OCI-LY1 (cell line): ENCODE measurements at regions not wholly inside any gene's neighbourhood (a gene's known extent, or its start where the extent isn't known, plus 50 kb on each side); places are given as distances from the start of the nearest gene placed in this dataset.

Experiments
- H2AFZ ChIP-seq: fragments of 200-600 bp; sonication (generic), shearing (Covaris generic); 2 replicates; pipeline ENCODE4 v1.6.0; 2014; ENCODE audit warnings: antibody characterized with exemption, mild to moderate bottlenecking, low read length
- H3F3A ChIP-seq: fragments of 200-600 bp; sonication (generic), shearing (Covaris generic); 2 replicates; pipeline ENCODE4 v1.6.0; 2014; ENCODE audit warnings: mild to moderate bottlenecking, antibody characterized with exemption, low read length, moderate library complexity; ENCODE audit not compliant: insufficient read depth
- H3K27ac ChIP-seq: fragments of 200-600 bp; sonication (generic); 2 replicates; pipeline ENCODE4 v1.5.1; 2014; ENCODE audit warnings: low read length, mixed run types, mild to moderate bottlenecking, low read depth; ENCODE audit not compliant: poor library complexity, severe bottlenecking
- H3K27me3 ChIP-seq: fragments of 200-600 bp; sonication (generic); 2 replicates; pipeline ENCODE4 v1.6.0; 2014; ENCODE audit warnings: antibody characterized with exemption, mild to moderate bottlenecking, low read length, moderate library complexity; ENCODE audit not compliant: insufficient read depth
- H3K36me3 ChIP-seq: fragments of 200-600 bp; sonication (generic); 2 replicates; pipeline ENCODE4 v1.6.1; 2014; ENCODE audit warnings: mild to moderate bottlenecking, antibody characterized with exemption, low read length, moderate library complexity, mixed read lengths; ENCODE audit not compliant: insufficient read depth
- H3K4me1 ChIP-seq: fragments of 200-600 bp; sonication (generic); 2 replicates; pipeline ENCODE4 v1.5.1; 2014; ENCODE audit warnings: mild to moderate bottlenecking, low read length, moderate library complexity; ENCODE audit not compliant: insufficient read depth, severe bottlenecking
- H3K4me2 ChIP-seq: fragments of 200-600 bp; sonication (generic), shearing (Covaris generic); 2 replicates; pipeline ENCODE4 v1.6.1; 2014; ENCODE audit warnings: low read length
- H3K4me3 ChIP-seq: fragments of 200-600 bp; sonication (generic); 2 replicates; pipeline ENCODE4 v1.5.1; 2014; ENCODE audit warnings: low read length, low read depth, mild to moderate bottlenecking, mixed read lengths; ENCODE audit not compliant: poor library complexity, severe bottlenecking
- H3K79me2 ChIP-seq: fragments of 200-600 bp; shearing (Covaris generic); 2 replicates; pipeline ENCODE4 v1.6.1; 2016; ENCODE audit warnings: mixed run types, low read length, mixed read lengths; ENCODE audit not compliant: insufficient read depth
- H3K9ac ChIP-seq: fragments of 200-600 bp; sonication (generic), shearing (Covaris generic); 2 replicates; pipeline ENCODE4 v1.6.1; 2014; ENCODE audit warnings: mild to moderate bottlenecking, low read length, mixed read lengths
- H3K9me2 ChIP-seq: fragments of 200-600 bp; sonication (generic), shearing (Covaris generic); 2 replicates; pipeline ENCODE4 v1.6.1; 2014; ENCODE audit warnings: low read depth, mild to moderate bottlenecking, low read length, mixed read lengths
- H3K9me3 ChIP-seq: fragments of 200-600 bp; shearing (Covaris generic); 2 replicates; pipeline ENCODE4 v1.6.1; 2014; ENCODE audit warnings: low read length, mixed read lengths
- H4K20me1 ChIP-seq: fragments of 200-600 bp; sonication (generic), shearing (Covaris generic); 2 replicates; pipeline ENCODE4 v1.6.0; 2016; ENCODE audit warnings: mild to moderate bottlenecking, low read length; ENCODE audit not compliant: insufficient read depth
- CTCF ChIP-seq: fragments of 200-600 bp; sonication (generic), shearing (Covaris generic); IDR thresholded peaks from 2 replicates; pipeline ENCODE4 v1.5.1; 2017; ENCODE audit warnings: mild to moderate bottlenecking, antibody characterized with exemption, low read length, moderate library complexity, mixed read lengths
- EZH2 ChIP-seq: fragments of 200-600 bp; sonication (generic), shearing (Covaris generic); IDR thresholded peaks from 2 replicates; pipeline ENCODE4 v1.8.0; 2017; ENCODE audit warnings: borderline replicate concordance, mixed run types, mild to moderate bottlenecking, antibody characterized with exemption, low read length, moderate library complexity, mixed read lengths

- Histone ChIP-seq H3K79me2 (no peaks in the 10 kb centered on the region), H3K9ac (no peak overlapping the region), H2AFZ (no peak overlapping the region), H3F3A (no peaks in the 10 kb centered on the region), H3K27me3 (no peaks in the 10 kb centered on the region), H3K36me3 (no peaks in the 10 kb centered on the region), H3K4me3 (no peak overlapping the region), H3K27ac (no peak overlapping the region), H3K4me1 (no peaks in the 10 kb centered on the region), H3K9me2 (no peaks in the 10 kb centered on the region), H4K20me1 (no peaks in the 10 kb centered on the region), H3K4me2 (no peak overlapping the region), H3K9me3 (no peaks in the 10 kb centered on the region)
- no peak for TF ChIP-seq CTCF
- no peak for TF ChIP-seq EZH2
Measured at GRCh38 chr15:36398212-36398611, 181.2 kb upstream of the CDIN1 start.

- Histone ChIP-seq H3K9me3 (no peaks in the 10 kb centered on the region), H3K4me2 (no peak overlapping the region), H3K4me3 (no peak overlapping the region), H3F3A (no peaks in the 10 kb centered on the region), H3K9me2 (no peaks in the 10 kb centered on the region), H3K36me3 (no peaks in the 10 kb centered on the region), H3K27ac (no peak overlapping the region), H3K27me3 (no peaks in the 10 kb centered on the region), H3K4me1 (no peaks in the 10 kb centered on the region), H2AFZ (no peak overlapping the region), H4K20me1 (no peaks in the 10 kb centered on the region), H3K9ac (no peak overlapping the region), H3K79me2 (no peaks in the 10 kb centered on the region)
- TF ChIP-seq CTCF (no peak), EZH2 (no peak)
Measured at GRCh38 chr15:36399276-36399675, 180.2 kb upstream of the CDIN1 start.

- Histone ChIP-seq H3K27me3 (no peaks in the 10 kb centered on the region), H2AFZ (no peak overlapping the region), H3K9ac (no peak overlapping the region), H3K79me2 (no peaks in the 10 kb centered on the region), H3K27ac (no peak overlapping the region), H3K36me3 (no peaks in the 10 kb centered on the region), H3F3A (no peaks in the 10 kb centered on the region), H3K4me3 (no peak overlapping the region), H4K20me1 (no peaks in the 10 kb centered on the region), H3K4me2 (no peak overlapping the region), H3K9me2 (no peaks in the 10 kb centered on the region), H3K4me1 (no peaks in the 10 kb centered on the region), H3K9me3 (no peaks in the 10 kb centered on the region)
- no peak for TF ChIP-seq EZH2
- TF ChIP-seq CTCF, result no peak
Measured at GRCh38 chr15:36400936-36401585, 178.4 kb upstream of the CDIN1 start.
